HG03457 (cell line): ENCODE measurements at regions not wholly inside any gene's neighbourhood (a gene's known extent, or its start where the extent isn't known, plus 50 kb on each side); places are given as distances from the start of the nearest gene placed in this dataset.

Experiments used
- ATAC-seq: cut with Tn5 transposase; IDR thresholded peaks from one replicate; pipeline ENCODE4 v1.9.1; 2021; ENCODE audit warnings: moderate number of reproducible peaks; ENCODE audit not compliant: unreplicated experiment

- no peak for ATAC-seq
Observed at GRCh38 chr18:59760212-59760611, 63.0 kb upstream of the CCBE1 start.

GRCh38 chr18:59758837-59759236 is 61.6 kb upstream of the CCBE1 start:
- no peak for ATAC-seq

GRCh38 chr18:59758106-59758505 is 60.9 kb upstream of the CCBE1 start:
- ATAC-seq, result no peak

GRCh38 chr18:59752666-59753065 is 55.4 kb upstream of the CCBE1 start:
- ATAC-seq, result no peak

GRCh38 chr18:59751186-59751585 is 54.0 kb upstream of the CCBE1 start:
- no peak for ATAC-seq

GRCh38 chr18:59748628-59749360 is 51.6 kb upstream of the CCBE1 start:
- no peak for ATAC-seq
